ENCODE measurements at regions not wholly inside any gene's neighbourhood (a gene's known extent, or its start where the extent isn't known, plus 50 kb on each side); places are given as distances from the start of the nearest gene placed in this dataset.
A peak's percentile ranks its signal among the peaks of the same experiment; 100 is the strongest.

GRCh38 chr10:85508159-85508558, 858.4 kb downstream of the GRID1 start:
- Histone ChIP-seq H3K4me1 (no peaks in the 10 kb centered on the region), H3K4me3 (no peak overlapping the region), H3K9me3 (no peaks in the 10 kb centered on the region), H3K27me3 (no peaks in the 10 kb centered on the region), H3K27ac (no peak overlapping the region), H3K36me3 (no peaks in the 10 kb centered on the region)
- TF ChIP-seq CTCF (IDR thresholded peaks at IDR 0.05), result no peak
- no peak for DNase-seq (ENCODE audit: low spot score)

GRCh38 chr10:85510682-85511081, 855.9 kb downstream of the GRID1 start:
- H3K36me3 ChIP-seq, result no peaks in the 10 kb centered on the region
- H3K4me1 ChIP-seq, result no peaks in the 10 kb centered on the region
- peak in 1 of 2 donors; percentile 54 for TF ChIP-seq CTCF (IDR thresholded peaks at IDR 0.05)
- H3K27ac ChIP-seq, result no peak overlapping the region
- no peak for DNase-seq (ENCODE audit: low spot score)
- H3K4me3 ChIP-seq, result no peak overlapping the region
- H3K27me3 ChIP-seq, result no peaks in the 10 kb centered on the region
- H3K9me3 ChIP-seq, result no peaks in the 10 kb centered on the region

DNA sequence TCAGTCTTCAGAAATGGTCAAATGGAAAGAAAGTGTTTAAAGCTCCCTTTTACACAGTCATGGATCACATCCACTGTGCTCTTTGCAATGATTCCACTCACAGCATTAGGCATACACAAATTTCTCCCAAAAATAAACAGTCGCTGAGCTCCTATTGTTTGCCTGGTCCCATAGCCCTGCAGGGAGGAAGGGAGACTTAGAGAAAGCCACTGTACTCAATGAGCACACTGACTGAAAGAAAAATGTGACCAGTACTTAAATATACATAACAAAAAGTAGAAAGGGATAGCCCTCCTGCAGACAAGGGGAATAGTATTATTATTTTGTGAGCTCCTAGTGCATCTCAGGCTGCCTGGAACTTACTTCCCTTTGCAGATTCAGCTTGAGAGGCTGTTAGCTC, 853.2 kb downstream of the GRID1 start:
- Histone ChIP-seq H3K36me3 (no peaks in the 10 kb centered on the region), H3K4me3 (no peak overlapping the region), H3K9me3 (no peaks in the 10 kb centered on the region), H3K27ac (no peak overlapping the region), H3K27me3 (no peaks in the 10 kb centered on the region), H3K4me1 (no peaks in the 10 kb centered on the region)
- no peak for DNase-seq (ENCODE audit: low spot score)
- TF ChIP-seq CTCF (IDR thresholded peaks at IDR 0.05), result no peak

DNA sequence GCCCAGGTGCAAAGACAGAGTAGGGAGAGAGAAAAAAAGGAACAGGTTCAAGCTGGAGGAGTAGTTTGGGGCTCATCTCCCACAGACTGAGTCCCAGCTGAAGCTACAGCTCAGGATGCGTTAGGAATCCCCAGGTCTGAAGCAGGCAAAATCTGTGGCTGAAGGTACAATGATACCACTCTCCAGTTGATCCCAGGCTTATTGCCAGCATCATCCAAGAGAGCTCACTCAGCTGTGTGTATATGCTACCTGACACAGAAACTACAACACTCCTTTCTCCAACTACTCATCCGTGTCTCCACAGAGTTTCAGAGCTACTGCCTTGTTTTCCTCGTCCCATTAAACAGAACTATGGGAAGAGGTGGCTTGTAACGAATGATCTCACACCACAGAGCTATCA, 851.3 kb downstream of the GRID1 start:
- Histone ChIP-seq H3K4me1 (no peaks in the 10 kb centered on the region), H3K27ac (no peak overlapping the region), H3K4me3 (no peak overlapping the region), H3K27me3 (no peaks in the 10 kb centered on the region), H3K9me3 (no peaks in the 10 kb centered on the region), H3K36me3 (no peaks in the 10 kb centered on the region)
- no peak for TF ChIP-seq CTCF (IDR thresholded peaks at IDR 0.05)
- DNase-seq (ENCODE audit: low spot score), result no peak

DNA sequence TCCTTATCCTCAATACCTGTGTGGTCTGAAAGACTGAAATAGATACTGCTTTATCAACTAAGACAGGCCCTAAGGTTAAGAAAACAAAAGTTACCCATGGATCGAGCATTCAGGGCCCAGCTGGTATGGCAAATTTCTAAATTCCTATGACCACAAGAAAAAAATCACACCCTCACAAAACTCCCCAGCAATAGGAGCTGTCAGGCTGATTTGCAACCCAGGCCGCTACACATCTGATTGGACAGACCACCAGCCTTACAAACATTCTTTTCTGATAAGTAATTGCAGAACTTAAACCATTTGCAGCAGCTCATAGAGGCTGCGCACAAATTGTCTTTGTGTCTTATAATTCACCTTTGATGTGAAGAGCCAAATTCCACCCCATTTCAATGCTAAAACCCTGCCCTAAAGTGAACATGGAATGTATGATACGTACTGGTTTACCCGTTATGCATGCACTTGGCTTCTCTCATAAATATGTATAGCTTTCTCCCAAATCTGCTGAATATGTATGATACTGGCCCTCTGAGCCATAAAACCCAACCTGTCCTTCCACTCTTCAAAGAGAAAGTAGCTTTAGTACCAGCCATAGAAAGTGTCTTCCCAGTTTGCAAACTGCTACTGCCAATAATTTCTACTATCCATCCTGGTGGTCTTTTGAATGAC, 842.5 kb downstream of the GRID1 start:
- TF ChIP-seq CTCF (IDR thresholded peaks at IDR 0.05), result no peak
- no peak for DNase-seq (ENCODE audit: low spot score)
- Histone ChIP-seq H3K27ac (no peak overlapping the region), H3K9me3 (peaks cover 0 to 8% of the 10 kb centered on the region in 2 donors), H3K4me1 (no peaks in the 10 kb centered on the region), H3K36me3 (no peaks in the 10 kb centered on the region), H3K27me3 (no peaks in the 10 kb centered on the region), H3K4me3 (no peak overlapping the region)

Data from right atrium auricular region (tissue), 2 donors.